Transverse colon (tissue), 4 donors: ENCODE measurements at regions not wholly inside any gene's neighbourhood (a gene's known extent, or its start where the extent isn't known, plus 50 kb on each side); places are given as distances from the start of the nearest gene placed in this dataset.

Source experiments
- DNase-seq: peaks from one replicate; pipeline ENCODE4 v3.0.0-alpha.2; 2019
- H3K27ac ChIP-seq, 4 donors: fragments of 200-600 bp; sonication (generic); 2 replicates each; pipeline ENCODE4 v1.5.1; 2016 to 2018; ENCODE audit warnings: inconsistent platforms in 4 of 4
- H3K27me3 ChIP-seq: fragments of 200-600 bp; sonication (generic); 2 replicates; pipeline ENCODE4 v1.5.1; 2017; ENCODE audit warnings: inconsistent platforms
- H3K36me3 ChIP-seq, 4 donors: fragments of 200-600 bp; sonication (generic); 2 replicates each; pipeline ENCODE4 v1.5.1; 2017 to 2019; ENCODE audit warnings: inconsistent platforms in 4 of 4
- H3K4me1 ChIP-seq, 4 donors: fragments of 200-600 bp; sonication (generic); 2 replicates each; pipeline ENCODE4 v1.5.1; 2017 to 2020; ENCODE audit warnings: inconsistent platforms in 4 of 4
- H3K4me3 ChIP-seq, 4 donors: fragments of 200-600 bp; sonication (generic); 1 replicate in 1 of 4; 2 replicates in 3 of 4; pipeline versions ENCODE4 v1.5.1 to v1.6.1; 2017 to 2019; ENCODE audit warnings: inconsistent platforms in 4 of 4
- H3K9me3 ChIP-seq, 2 donors: fragments of 200-600 bp; sonication (generic); 2 replicates each; pipeline ENCODE4 v1.5.1; 2017 to 2019; ENCODE audit warnings: inconsistent platforms in 2 of 2
- CTCF ChIP-seq, 5 experiments: fragments of 200-600 bp in 3 of 5; fragments of 450-650 bp in 2 of 5; sonication (generic) in 3 of 5; IDR thresholded peaks; 1 replicate in 2 of 5; 2 replicates in 3 of 5; pipeline ENCODE4 v1.5.1; 2016 to 2017; ENCODE audit warnings: antibody characterized with exemption in 5 of 5, inconsistent platforms in 3 of 5, mild to moderate bottlenecking in 2 of 5, moderate library complexity in 1 of 5
- EP300 ChIP-seq: sonication (generic); formaldehyde crosslinking; IDR thresholded peaks from one replicate; pipeline ENCODE4 v1.6.1; 2017; ENCODE audit warnings: antibody characterized with exemption, low read depth
- POLR2A ChIP-seq: fragments of 450-650 bp; IDR thresholded peaks from one replicate; pipeline ENCODE4 v1.6.1; 2016; ENCODE audit warnings: antibody characterized with exemption, mild to moderate bottlenecking, moderate library complexity
- POLR2AphosphoS5 ChIP-seq, 3 donors: sonication (generic); formaldehyde crosslinking; IDR thresholded peaks; one replicate each; pipeline ENCODE4 v1.6.1; 2016; ENCODE audit warnings: antibody characterized with exemption in 3 of 3
- WGBS, 2 donors: methylation state at CpG; one replicate each; pipeline ENCODE4 v1.1.5; 2018; ENCODE audit warnings: low coverage in 1 of 2; 5-methylcytosine and 5-hydroxymethylcytosine counted together
- in situ Hi-C, 4 donors: fragments of 200-750 bp; cut with MboI; loops; one replicate each; pipeline versions ENCODE4 v1.15.0 to v1.15.1; 2017; ENCODE audit warnings: low sequenced_read_pairs in 3 of 4, low pct_ligation_motif_present in 1 of 4, low pct_unique_long_range_greater_than_20kb in 1 of 4
- intact Hi-C: fragments of 100-400 bp; cut with DNase I; formaldehyde crosslinking; loops from one replicate; pipeline ENCODE4 v1.15.1; 2023; ENCODE audit warnings: low total_unique reads

GRCh38 chr1:193520472-193520871, 334.1 kb upstream of the B3GALT2 start:
- TF ChIP-seq POLR2AphosphoS5 (IDR thresholded peaks at IDR 0.05) = no peak
- no peak for TF ChIP-seq CTCF (IDR thresholded peaks at IDR 0.05)
- TF ChIP-seq EP300 = no peak
- no peak for TF ChIP-seq POLR2A
- DNase-seq = no peak
- Histone ChIP-seq H3K4me1 (no peaks in the 10 kb centered on the region), H3K27me3 (no peaks in the 10 kb centered on the region), H3K36me3 (no peaks in the 10 kb centered on the region), H3K9me3 (no peaks in the 10 kb centered on the region), H3K4me3 (no peak overlapping the region), H3K27ac (no peak overlapping the region)
- 89 to 94% methylated on average over 3 of the region's 3 CpGs for WGBS, 2 donors
- in situ Hi-C loops = no loop called here
- intact Hi-C loops = no loop called here

- intact Hi-C loops = no loop called here
- H3K27ac ChIP-seq = no peak overlapping the region
- 84 to 99% methylated on average over 5 of the region's 5 CpGs for WGBS, 2 donors
- DNase-seq = no peak
- TF ChIP-seq POLR2A (no peak), CTCF (IDR thresholded peaks at IDR 0.05) (no peak), POLR2AphosphoS5 (IDR thresholded peaks at IDR 0.05) (no peak), EP300 (no peak)
- H3K4me1 ChIP-seq = no peaks in the 10 kb centered on the region
- no peaks in the 10 kb centered on the region for H3K36me3 ChIP-seq
- in situ Hi-C loops = no loop called here
- no peaks in the 10 kb centered on the region for H3K9me3 ChIP-seq
- H3K27me3 ChIP-seq = no peaks in the 10 kb centered on the region
- no peak overlapping the region for H3K4me3 ChIP-seq
Observed at GRCh38 chr1:193519922-193520321, 333.5 kb upstream of the B3GALT2 start.

GRCh38 chr1:193516755-193517388, 330.5 kb upstream of the B3GALT2 start:
- H3K4me1 ChIP-seq = no peaks in the 10 kb centered on the region
- H3K4me3 ChIP-seq = no peak overlapping the region
- H3K27me3 ChIP-seq = no peaks in the 10 kb centered on the region
- H3K36me3 ChIP-seq = no peaks in the 10 kb centered on the region
- H3K9me3 ChIP-seq = no peaks in the 10 kb centered on the region
- no peak overlapping the region for H3K27ac ChIP-seq
- TF ChIP-seq POLR2A (no peak), CTCF (IDR thresholded peaks at IDR 0.05) (no peak), EP300 (no peak), POLR2AphosphoS5 (IDR thresholded peaks at IDR 0.05) (no peak)
- WGBS, 2 donors = 82 to 87% methylated on average over 5 of the region's 5 CpGs
- in situ Hi-C loops = no loop called here
- DNase-seq = no peak
- intact Hi-C loops = no loop called here

- H3K4me3 ChIP-seq = no peak overlapping the region
- intact Hi-C loops (no loop called here), in situ Hi-C loops (no loop called here)
- H3K4me1 ChIP-seq = no peaks in the 10 kb centered on the region
- DNase-seq = no peak
- 90 to 92% methylated on average over 4 of the region's 4 CpGs for WGBS, 2 donors
- no peaks in the 10 kb centered on the region for H3K27me3 ChIP-seq
- no peak overlapping the region for H3K27ac ChIP-seq
- H3K9me3 ChIP-seq = no peaks in the 10 kb centered on the region
- TF ChIP-seq EP300 (no peak), CTCF (IDR thresholded peaks at IDR 0.05) (no peak), POLR2AphosphoS5 (IDR thresholded peaks at IDR 0.05) (no peak), POLR2A (no peak)
- no peaks in the 10 kb centered on the region for H3K36me3 ChIP-seq
Observed at GRCh38 chr1:193514397-193514796, 328.0 kb upstream of the B3GALT2 start.
